Smooth muscle cell (in vitro differentiated cells): ENCODE measurements at regions not wholly inside any gene's neighbourhood (a gene's known extent, or its start where the extent isn't known, plus 50 kb on each side); places are given as distances from the start of the nearest gene placed in this dataset.

Experiments
- DNase-seq: peaks from one replicate; lab custom pipeline; 2025; ENCODE audit not compliant: unreplicated experiment; lab: John Stamatoyannopoulos, UW
- H2AFZ ChIP-seq: fragments of 200-600 bp; sonication (generic); 2 replicates; pipeline ENCODE4 v1.6.0; 2016; ENCODE audit warnings: antibody characterized with exemption, low read depth, mild to moderate bottlenecking
- H3F3A ChIP-seq: fragments of 200-600 bp; sonication (generic); 2 replicates; pipeline ENCODE4 v1.6.0; 2017; ENCODE audit warnings: antibody characterized with exemption, low read depth
- H3K27ac ChIP-seq: fragments of 200-600 bp; sonication (generic); 2 replicates; pipeline ENCODE4 v1.5.1; 2016; ENCODE audit warnings: low read depth, mild to moderate bottlenecking
- H3K27me3 ChIP-seq: fragments of 200-600 bp; sonication (generic); 2 replicates; pipeline ENCODE4 v1.6.1; 2016; ENCODE audit warnings: low read depth, mild to moderate bottlenecking
- H3K36me3 ChIP-seq: fragments of 200-600 bp; sonication (generic); 2 replicates; pipeline ENCODE4 v1.5.1; 2016; ENCODE audit warnings: low read depth
- H3K4me1 ChIP-seq: fragments of 200-600 bp; sonication (generic); 2 replicates; pipeline ENCODE4 v1.5.1; 2016; ENCODE audit warnings: low read depth
- H3K4me2 ChIP-seq: fragments of 200-600 bp; sonication (generic); 2 replicates; pipeline ENCODE4 v1.6.0; 2016; ENCODE audit warnings: mild to moderate bottlenecking
- H3K4me3 ChIP-seq: fragments of 200-600 bp; sonication (generic); 2 replicates; pipeline ENCODE4 v1.5.1; 2016; ENCODE audit warnings: mild to moderate bottlenecking
- H3K79me2 ChIP-seq: fragments of 200-600 bp; sonication (generic); 2 replicates; pipeline ENCODE4 v1.6.0; 2016; ENCODE audit warnings: low read depth, mild to moderate bottlenecking
- H3K9ac ChIP-seq: fragments of 200-600 bp; sonication (generic); 2 replicates; pipeline ENCODE4 v1.6.0; 2016; ENCODE audit warnings: low read depth
- H3K9me3 ChIP-seq: fragments of 200-600 bp; sonication (generic); replicated peaks from 2 replicates; pipeline ENCODE4 v1.5.1; 2016; ENCODE audit warnings: low read depth
- H4K20me1 ChIP-seq: fragments of 200-600 bp; sonication (generic); 2 replicates; pipeline ENCODE4 v1.6.0; 2016; ENCODE audit warnings: low read depth
- WGBS: methylation state at CpG from one replicate; pipeline ENCODE4 v1.1.7; 2016; ENCODE audit warnings: low lambda C conversion rate; 5-methylcytosine and 5-hydroxymethylcytosine counted together
- TF ChIP-seq, protein P1 (sequence below): fragments of 200-600 bp; sonication (generic); IDR thresholded peaks from 2 replicates; pipeline ENCODE4 v1.5.1; 2017; ENCODE audit warnings: borderline replicate concordance, mild to moderate bottlenecking, antibody characterized with exemption; ENCODE audit not compliant: insufficient read depth, poor library complexity, severe bottlenecking

DNA sequence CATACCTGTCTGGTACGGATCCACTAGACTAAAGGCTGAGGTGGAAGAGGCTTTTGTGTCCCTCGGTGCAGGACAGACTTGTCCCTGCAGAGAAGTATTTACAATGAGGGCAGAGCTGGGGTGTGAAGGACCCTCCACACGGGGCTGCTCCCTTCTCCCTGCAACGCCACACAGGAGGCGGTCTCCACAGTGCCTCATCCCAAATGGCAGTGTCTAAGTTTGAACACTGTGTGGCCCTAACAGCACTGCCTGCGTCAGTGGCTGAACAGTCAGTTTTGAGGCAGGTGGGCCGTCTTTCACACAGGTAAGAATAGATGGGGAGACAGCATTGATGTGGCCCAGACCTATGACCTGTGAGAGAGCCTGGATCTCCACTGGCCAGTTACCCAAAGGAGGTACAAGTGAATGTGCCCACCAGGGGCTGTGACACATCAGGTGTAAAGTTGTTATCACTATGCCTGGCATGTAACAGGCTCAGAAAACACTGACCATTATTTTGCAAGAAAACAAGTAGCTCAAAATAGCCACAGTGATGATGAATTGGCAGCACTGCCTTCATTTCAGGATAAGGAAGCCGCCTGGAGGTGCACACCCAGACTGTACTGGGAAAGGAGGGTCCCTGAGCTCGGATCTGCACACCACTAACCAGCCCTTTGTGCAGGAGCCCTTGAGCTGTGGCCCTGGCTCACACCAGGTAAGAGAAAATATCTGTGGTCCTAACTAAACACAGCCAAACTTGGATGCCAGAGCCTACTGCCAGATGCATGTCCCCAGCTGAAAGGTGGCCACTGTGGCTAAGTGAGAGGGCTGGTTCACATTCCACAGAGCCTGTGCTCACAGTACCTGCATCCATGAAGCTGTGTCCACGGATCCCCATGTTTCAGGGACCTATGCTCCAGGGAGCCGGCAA is 246.7 kb downstream of the DLL1 start:
- Histone ChIP-seq H3F3A (no peaks in the 10 kb centered on the region), H2AFZ (no peak overlapping the region), H3K9ac (no peak overlapping the region), H3K36me3 (no peaks in the 10 kb centered on the region), H3K27me3 (no peaks in the 10 kb centered on the region), H3K79me2 (no peaks in the 10 kb centered on the region), H3K27ac (no peak overlapping the region), H4K20me1 (no peaks in the 10 kb centered on the region), H3K4me1 (no peaks in the 10 kb centered on the region), H3K4me3 (no peak overlapping the region), H3K9me3 (no peaks in the 10 kb centered on the region), H3K4me2 (no peak overlapping the region)
- 94% methylated on average over 11 of the region's 11 CpGs for WGBS
- no peak for DNase-seq
- TF ChIP-seq, protein P1, sequence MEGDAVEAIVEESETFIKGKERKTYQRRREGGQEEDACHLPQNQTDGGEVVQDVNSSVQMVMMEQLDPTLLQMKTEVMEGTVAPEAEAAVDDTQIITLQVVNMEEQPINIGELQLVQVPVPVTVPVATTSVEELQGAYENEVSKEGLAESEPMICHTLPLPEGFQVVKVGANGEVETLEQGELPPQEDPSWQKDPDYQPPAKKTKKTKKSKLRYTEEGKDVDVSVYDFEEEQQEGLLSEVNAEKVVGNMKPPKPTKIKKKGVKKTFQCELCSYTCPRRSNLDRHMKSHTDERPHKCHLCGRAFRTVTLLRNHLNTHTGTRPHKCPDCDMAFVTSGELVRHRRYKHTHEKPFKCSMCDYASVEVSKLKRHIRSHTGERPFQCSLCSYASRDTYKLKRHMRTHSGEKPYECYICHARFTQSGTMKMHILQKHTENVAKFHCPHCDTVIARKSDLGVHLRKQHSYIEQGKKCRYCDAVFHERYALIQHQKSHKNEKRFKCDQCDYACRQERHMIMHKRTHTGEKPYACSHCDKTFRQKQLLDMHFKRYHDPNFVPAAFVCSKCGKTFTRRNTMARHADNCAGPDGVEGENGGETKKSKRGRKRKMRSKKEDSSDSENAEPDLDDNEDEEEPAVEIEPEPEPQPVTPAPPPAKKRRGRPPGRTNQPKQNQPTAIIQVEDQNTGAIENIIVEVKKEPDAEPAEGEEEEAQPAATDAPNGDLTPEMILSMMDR: no peak

GRCh38 chr6:170043150-170043819 is 247.6 kb downstream of the DLL1 start:
- Histone ChIP-seq H4K20me1 (no peaks in the 10 kb centered on the region), H2AFZ (no peak overlapping the region), H3K9ac (no peak overlapping the region), H3K9me3 (no peaks in the 10 kb centered on the region), H3K79me2 (no peaks in the 10 kb centered on the region), H3K4me1 (no peaks in the 10 kb centered on the region), H3K27me3 (no peaks in the 10 kb centered on the region), H3F3A (no peaks in the 10 kb centered on the region), H3K4me3 (no peak overlapping the region), H3K36me3 (no peaks in the 10 kb centered on the region), H3K4me2 (no peak overlapping the region), H3K27ac (no peak overlapping the region)
- 92% methylated on average over 21 of the region's 21 CpGs for WGBS
- TF ChIP-seq, protein P1: no peak
- no peak for DNase-seq

GRCh38 chr6:170042596-170043118 is 248.2 kb downstream of the DLL1 start:
- H4K20me1 ChIP-seq: no peaks in the 10 kb centered on the region
- no peak overlapping the region for H3K4me3 ChIP-seq
- H3K79me2 ChIP-seq: no peaks in the 10 kb centered on the region
- no peak overlapping the region for H3K27ac ChIP-seq
- no peak overlapping the region for H3K4me2 ChIP-seq
- no peaks in the 10 kb centered on the region for H3K4me1 ChIP-seq
- H3K9me3 ChIP-seq: no peaks in the 10 kb centered on the region
- TF ChIP-seq, protein P1: no peak
- no peaks in the 10 kb centered on the region for H3K36me3 ChIP-seq
- H3F3A ChIP-seq: no peaks in the 10 kb centered on the region
- WGBS: 97% methylated on average over 13 of the region's 13 CpGs
- no peak overlapping the region for H2AFZ ChIP-seq
- H3K9ac ChIP-seq: no peak overlapping the region
- no peaks in the 10 kb centered on the region for H3K27me3 ChIP-seq
- no peak for DNase-seq
